Liver (tissue), 3 donors: ENCODE measurements at regions not wholly inside any gene's neighbourhood (a gene's known extent, or its start where the extent isn't known, plus 50 kb on each side); places are given as distances from the start of the nearest gene placed in this dataset.

Source experiments
- GABPA ChIP-seq, 2 donors: IDR thresholded peaks in 1 of 2; conservative IDR thresholded peaks in 1 of 2; 2 replicates each; pipeline ENCODE4 v1.6.1; 2016; ENCODE audit warnings: antibody characterized with exemption in 2 of 2, mild to moderate bottlenecking in 1 of 2, moderate library complexity in 1 of 2
- HNF4A ChIP-seq, 2 donors: conservative IDR thresholded peaks; 2 replicates each; pipeline ENCODE4 v1.6.1; 2016; ENCODE audit warnings: antibody characterized with exemption in 2 of 2, mild to moderate bottlenecking in 2 of 2
- HNF4G ChIP-seq: IDR thresholded peaks from 2 replicates; pipeline ENCODE4 v1.6.1; 2016; ENCODE audit warnings: antibody characterized with exemption
- MAX ChIP-seq: IDR thresholded peaks from 2 replicates; pipeline ENCODE4 v1.6.1; 2016; ENCODE audit warnings: antibody characterized with exemption
- RAD21 ChIP-seq, 2 donors: IDR thresholded peaks; 2 replicates each; pipeline ENCODE4 v1.6.1; 2016; ENCODE audit warnings: antibody characterized with exemption in 2 of 2, mild to moderate bottlenecking in 2 of 2
- REST ChIP-seq: IDR thresholded peaks from 2 replicates; pipeline ENCODE4 v1.6.1; 2016; ENCODE audit warnings: antibody characterized with exemption, mild to moderate bottlenecking
- SP1 ChIP-seq: IDR thresholded peaks from 2 replicates; pipeline ENCODE4 v1.6.1; 2018; ENCODE audit warnings: antibody characterized with exemption, mild to moderate bottlenecking
- TAF1 ChIP-seq: conservative IDR thresholded peaks from 2 replicates; pipeline ENCODE4 v1.6.1; 2016; ENCODE audit warnings: antibody characterized with exemption, mild to moderate bottlenecking
- YY1 ChIP-seq: IDR thresholded peaks from 2 replicates; pipeline ENCODE4 v1.6.1; 2016; ENCODE audit warnings: antibody characterized with exemption, mild to moderate bottlenecking
- ZBTB33 ChIP-seq: IDR thresholded peaks from 2 replicates; pipeline ENCODE4 v1.6.1; 2016; ENCODE audit warnings: antibody characterized with exemption
- TF ChIP-seq, protein P1 (sequence below): fragments of 150-350 bp; IDR thresholded peaks from 2 replicates; pipeline ENCODE4 v1.5.1; 2017; ENCODE audit warnings: improper control_type of control experiment, low read depth, low read length; ENCODE audit not compliant: missing input control
- TF ChIP-seq, protein P2 (sequence below): IDR thresholded peaks from 2 replicates; pipeline ENCODE4 v1.6.1; 2016; ENCODE audit warnings: antibody characterized with exemption
- donor health status: healthy.
- donor health status: healthy.

- TF ChIP-seq SP1: no peak
- TF ChIP-seq, protein P1, sequence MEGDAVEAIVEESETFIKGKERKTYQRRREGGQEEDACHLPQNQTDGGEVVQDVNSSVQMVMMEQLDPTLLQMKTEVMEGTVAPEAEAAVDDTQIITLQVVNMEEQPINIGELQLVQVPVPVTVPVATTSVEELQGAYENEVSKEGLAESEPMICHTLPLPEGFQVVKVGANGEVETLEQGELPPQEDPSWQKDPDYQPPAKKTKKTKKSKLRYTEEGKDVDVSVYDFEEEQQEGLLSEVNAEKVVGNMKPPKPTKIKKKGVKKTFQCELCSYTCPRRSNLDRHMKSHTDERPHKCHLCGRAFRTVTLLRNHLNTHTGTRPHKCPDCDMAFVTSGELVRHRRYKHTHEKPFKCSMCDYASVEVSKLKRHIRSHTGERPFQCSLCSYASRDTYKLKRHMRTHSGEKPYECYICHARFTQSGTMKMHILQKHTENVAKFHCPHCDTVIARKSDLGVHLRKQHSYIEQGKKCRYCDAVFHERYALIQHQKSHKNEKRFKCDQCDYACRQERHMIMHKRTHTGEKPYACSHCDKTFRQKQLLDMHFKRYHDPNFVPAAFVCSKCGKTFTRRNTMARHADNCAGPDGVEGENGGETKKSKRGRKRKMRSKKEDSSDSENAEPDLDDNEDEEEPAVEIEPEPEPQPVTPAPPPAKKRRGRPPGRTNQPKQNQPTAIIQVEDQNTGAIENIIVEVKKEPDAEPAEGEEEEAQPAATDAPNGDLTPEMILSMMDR: no peak
- no peak for TF ChIP-seq TAF1
- no peak for TF ChIP-seq ZBTB33
- no peak for TF ChIP-seq REST
- no peak for TF ChIP-seq MAX
- TF ChIP-seq, protein P2, sequence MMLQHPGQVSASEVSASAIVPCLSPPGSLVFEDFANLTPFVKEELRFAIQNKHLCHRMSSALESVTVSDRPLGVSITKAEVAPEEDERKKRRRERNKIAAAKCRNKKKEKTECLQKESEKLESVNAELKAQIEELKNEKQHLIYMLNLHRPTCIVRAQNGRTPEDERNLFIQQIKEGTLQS: no peak
- no peak for TF ChIP-seq HNF4A (conservative IDR thresholded peaks at IDR 0.05)
- no peak for TF ChIP-seq RAD21 (IDR thresholded peaks at IDR 0.05)
- no peak for TF ChIP-seq HNF4G
- TF ChIP-seq GABPA (IDR thresholded peaks at IDR 0.05 in 1 of 2, conservative IDR thresholded peaks at IDR 0.05 in 1 of 2): no peak
- TF ChIP-seq YY1: no peak
Observed at GRCh38 chr6:167698540-167698939, 128.2 kb upstream of the AFDN start.
